ENCODE measurements at regions not wholly inside any gene's neighbourhood (a gene's known extent, or its start where the extent isn't known, plus 50 kb on each side); places are given as distances from the start of the nearest gene placed in this dataset.
"Not testable (repeated sequence)": the region's sequence is repeated elsewhere in the genome, so short reads cannot be mapped to it uniquely, and the experiment has no call there.

GRCh38 chr6:139448051-139448649 is 73.7 kb upstream of the CITED2 start:
- Histone ChIP-seq H3K36me3 (ENCODE audit: control insufficient read depth, insufficient read depth, low read length, severe bottlenecking) (no peaks in the 10 kb centered on the region), H3K9ac (ENCODE audit: low read length) (no peak overlapping the region), H3K4me1 (ENCODE audit: control insufficient read depth, insufficient read depth, low read length) (peaks cover 8% of the 10 kb centered on the region), H3K4me3 (ENCODE audit: low read length) (no peak overlapping the region), H3K9me3 (ENCODE audit: control insufficient read depth, low read length) (no peaks in the 10 kb centered on the region), H3K27me3 (replicated peaks; ENCODE audit: control insufficient read depth, insufficient read depth, low read length) (no peaks in the 10 kb centered on the region)
- DNase-seq (ENCODE audit: low read depth), result no peak

DNA sequence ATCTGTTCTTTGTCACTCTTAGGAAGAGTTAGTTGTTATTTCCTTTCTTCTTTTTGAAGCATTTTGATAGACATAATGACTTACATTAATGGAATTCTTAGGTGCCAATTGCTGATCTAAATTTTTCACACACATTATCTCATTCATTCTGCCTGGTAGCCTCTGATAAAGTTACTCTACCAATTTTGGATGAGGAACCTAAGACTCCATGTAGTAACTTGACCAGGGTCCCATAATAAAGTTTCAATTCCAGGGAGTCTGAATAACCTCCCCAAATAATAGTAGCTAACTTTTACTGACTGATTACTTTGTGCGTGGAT is 73.2 kb upstream of the CITED2 start:
- no peak for DNase-seq (ENCODE audit: low read depth)
- Histone ChIP-seq H3K4me1 (ENCODE audit: control insufficient read depth, insufficient read depth, low read length) (peaks cover 8% of the 10 kb centered on the region), H3K36me3 (ENCODE audit: control insufficient read depth, insufficient read depth, low read length, severe bottlenecking) (no peaks in the 10 kb centered on the region), H3K27me3 (replicated peaks; ENCODE audit: control insufficient read depth, insufficient read depth, low read length) (no peaks in the 10 kb centered on the region), H3K9ac (ENCODE audit: low read length) (no peak overlapping the region), H3K9me3 (ENCODE audit: control insufficient read depth, low read length) (no peaks in the 10 kb centered on the region), H3K4me3 (ENCODE audit: low read length) (no peak overlapping the region)

GRCh38 chr6:139446768-139447655 is 72.6 kb upstream of the CITED2 start:
- no peaks in the 10 kb centered on the region for H3K27me3 ChIP-seq (replicated peaks; ENCODE audit: control insufficient read depth, insufficient read depth, low read length)
- H3K36me3 ChIP-seq (ENCODE audit: control insufficient read depth, insufficient read depth, low read length, severe bottlenecking), result no peaks in the 10 kb centered on the region
- no peak overlapping the region for H3K9ac ChIP-seq (ENCODE audit: low read length)
- H3K9me3 ChIP-seq (ENCODE audit: control insufficient read depth, low read length), result no peaks in the 10 kb centered on the region
- no peak overlapping the region for H3K4me3 ChIP-seq (ENCODE audit: low read length)
- H3K4me1 ChIP-seq (ENCODE audit: control insufficient read depth, insufficient read depth, low read length), result peaks cover 8% of the 10 kb centered on the region
- no peak for DNase-seq (ENCODE audit: low read depth)

- DNase-seq (ENCODE audit: low read depth), result no peak
- H3K27me3 ChIP-seq (replicated peaks; ENCODE audit: control insufficient read depth, insufficient read depth, low read length), result no peaks in the 10 kb centered on the region
These were observed 71.8 kb upstream of the CITED2 start for GRCh38 chr6:139446138-139446715.

DNA sequence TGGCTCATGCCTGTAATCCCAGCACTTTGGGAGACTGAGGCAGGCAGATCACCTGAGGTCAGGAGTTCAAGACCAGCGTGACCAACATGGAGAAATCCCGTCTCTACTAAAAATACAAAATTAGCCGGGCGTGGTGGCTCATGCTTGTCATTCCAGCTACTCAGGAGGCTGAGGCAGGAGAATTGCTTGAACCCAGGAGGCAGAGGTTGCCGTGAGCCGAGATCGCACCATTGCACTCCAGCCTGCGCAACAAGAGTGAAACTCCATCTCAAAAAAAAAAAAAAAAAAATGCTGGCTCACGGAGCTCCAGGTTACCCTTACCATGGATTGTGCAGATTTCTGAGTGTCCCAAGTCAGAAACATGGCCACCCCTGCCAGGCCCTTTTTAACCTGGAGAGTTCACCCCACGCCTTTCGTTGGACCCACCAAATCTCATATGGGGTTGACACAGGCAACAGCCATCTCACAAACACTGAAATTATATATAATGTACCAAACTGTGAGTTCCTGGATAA is 69.9 kb upstream of the CITED2 start:
- H3K9ac ChIP-seq (ENCODE audit: low read length); H3K4me1 ChIP-seq (ENCODE audit: control insufficient read depth, insufficient read depth, low read length); H3K4me3 ChIP-seq (ENCODE audit: low read length); H3K27me3 ChIP-seq (replicated peaks; ENCODE audit: control insufficient read depth, insufficient read depth, low read length); DNase-seq (ENCODE audit: low read depth); H3K36me3 ChIP-seq (ENCODE audit: control insufficient read depth, insufficient read depth, low read length, severe bottlenecking); H3K9me3 ChIP-seq (ENCODE audit: control insufficient read depth, low read length): not testable (repeated sequence)

More at GRCh38 chr6:139446138-139446715, 71.8 kb upstream of the CITED2 start:
- Histone ChIP-seq H3K4me3 (ENCODE audit: low read length) (no peak overlapping the region), H3K9me3 (ENCODE audit: control insufficient read depth, low read length) (no peaks in the 10 kb centered on the region), H3K36me3 (ENCODE audit: control insufficient read depth, insufficient read depth, low read length, severe bottlenecking) (no peaks in the 10 kb centered on the region), H3K9ac (ENCODE audit: low read length) (no peak overlapping the region), H3K4me1 (ENCODE audit: control insufficient read depth, insufficient read depth, low read length) (peaks cover 8% of the 10 kb centered on the region)

DNA sequence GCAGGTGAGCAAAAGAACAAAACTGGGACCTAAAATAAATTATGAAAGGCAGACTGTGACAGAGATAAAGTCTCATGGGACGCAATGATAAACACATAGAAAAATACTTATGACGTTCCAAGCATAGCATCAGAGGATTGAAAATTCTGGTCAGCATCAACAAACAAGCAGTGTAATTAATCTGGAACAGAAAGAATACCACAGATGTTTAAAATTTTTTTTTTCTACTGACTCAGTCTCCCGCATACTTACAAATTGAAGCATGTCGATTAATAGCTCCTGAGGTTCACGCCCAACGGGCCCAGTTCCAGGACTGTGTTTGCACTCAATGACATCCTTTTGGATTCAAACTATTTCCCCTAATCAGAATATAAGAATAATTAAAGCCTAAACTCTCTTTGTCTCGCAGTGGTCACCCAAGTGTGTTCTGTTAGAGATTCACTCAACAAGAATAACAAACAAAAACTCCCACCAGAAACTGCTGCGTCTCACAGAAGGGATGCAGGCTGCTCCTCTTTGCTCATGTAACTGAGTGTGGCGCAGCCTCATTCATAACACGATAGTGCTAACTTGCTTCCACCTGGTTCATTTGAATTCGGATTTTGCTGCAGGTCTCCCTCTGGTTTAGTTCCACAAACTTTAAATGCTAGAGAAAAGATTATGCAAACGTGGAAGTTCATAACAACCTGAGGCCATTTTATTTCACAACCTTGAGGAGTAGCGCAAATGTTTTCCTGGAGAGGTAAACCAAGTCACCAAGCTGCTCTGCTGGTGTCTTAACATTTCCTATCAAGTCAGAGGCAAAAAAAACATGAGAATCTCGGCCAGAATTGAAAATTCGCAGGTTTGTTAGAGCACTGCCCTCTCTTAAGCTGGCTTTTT is 69.0 kb upstream of the CITED2 start:
- H3K27me3 ChIP-seq (replicated peaks; ENCODE audit: control insufficient read depth, insufficient read depth, low read length), result no peaks in the 10 kb centered on the region
- H3K4me3 ChIP-seq (ENCODE audit: low read length), result no peak overlapping the region
- H3K36me3 ChIP-seq (ENCODE audit: control insufficient read depth, insufficient read depth, low read length, severe bottlenecking), result no peaks in the 10 kb centered on the region
- H3K9me3 ChIP-seq (ENCODE audit: control insufficient read depth, low read length), result no peaks in the 10 kb centered on the region
- H3K9ac ChIP-seq (ENCODE audit: low read length), result no peak overlapping the region
- DNase-seq (ENCODE audit: low read depth), result peak; percentile 32
- no peaks in the 10 kb centered on the region for H3K4me1 ChIP-seq (ENCODE audit: control insufficient read depth, insufficient read depth, low read length)

- Histone ChIP-seq H3K9ac (ENCODE audit: low read length) (no peak overlapping the region), H3K4me1 (ENCODE audit: control insufficient read depth, insufficient read depth, low read length) (no peaks in the 10 kb centered on the region), H3K4me3 (ENCODE audit: low read length) (no peak overlapping the region), H3K9me3 (ENCODE audit: control insufficient read depth, low read length) (no peaks in the 10 kb centered on the region), H3K27me3 (replicated peaks; ENCODE audit: control insufficient read depth, insufficient read depth, low read length) (no peaks in the 10 kb centered on the region), H3K36me3 (ENCODE audit: control insufficient read depth, insufficient read depth, low read length, severe bottlenecking) (no peaks in the 10 kb centered on the region)
- no peak for DNase-seq (ENCODE audit: low read depth)
These were observed 67.8 kb upstream of the CITED2 start for GRCh38 chr6:139442188-139442671.

DNA sequence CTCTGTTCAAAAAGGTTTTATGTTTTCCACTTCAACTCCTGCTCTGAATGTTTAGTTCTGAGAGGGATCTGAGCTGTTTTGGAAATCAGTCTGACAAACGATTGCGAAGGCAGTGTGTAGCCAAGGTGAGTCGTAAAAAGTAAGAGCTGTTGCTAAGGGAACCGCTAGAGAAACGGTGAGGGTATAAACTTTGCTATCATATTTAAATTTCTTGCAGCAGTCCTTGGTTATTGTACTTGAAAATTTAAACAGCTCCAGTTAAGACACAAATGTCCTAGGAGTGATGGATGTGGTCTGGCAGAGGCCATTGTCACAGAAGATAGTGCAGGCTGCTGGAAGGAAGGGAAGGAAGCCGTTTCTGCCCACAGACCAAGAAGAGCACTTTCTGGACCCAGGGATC is 64.9 kb upstream of the CITED2 start:
- DNase-seq (ENCODE audit: low read depth), result no peak
- H3K9me3 ChIP-seq (ENCODE audit: control insufficient read depth, low read length), result no peaks in the 10 kb centered on the region
- no peaks in the 10 kb centered on the region for H3K27me3 ChIP-seq (replicated peaks; ENCODE audit: control insufficient read depth, insufficient read depth, low read length)
- H3K9ac ChIP-seq (ENCODE audit: low read length), result no peak overlapping the region
- H3K4me1 ChIP-seq (ENCODE audit: control insufficient read depth, insufficient read depth, low read length), result no peaks in the 10 kb centered on the region
- no peaks in the 10 kb centered on the region for H3K36me3 ChIP-seq (ENCODE audit: control insufficient read depth, insufficient read depth, low read length, severe bottlenecking)
- H3K4me3 ChIP-seq (ENCODE audit: low read length), result no peak overlapping the region

DNA sequence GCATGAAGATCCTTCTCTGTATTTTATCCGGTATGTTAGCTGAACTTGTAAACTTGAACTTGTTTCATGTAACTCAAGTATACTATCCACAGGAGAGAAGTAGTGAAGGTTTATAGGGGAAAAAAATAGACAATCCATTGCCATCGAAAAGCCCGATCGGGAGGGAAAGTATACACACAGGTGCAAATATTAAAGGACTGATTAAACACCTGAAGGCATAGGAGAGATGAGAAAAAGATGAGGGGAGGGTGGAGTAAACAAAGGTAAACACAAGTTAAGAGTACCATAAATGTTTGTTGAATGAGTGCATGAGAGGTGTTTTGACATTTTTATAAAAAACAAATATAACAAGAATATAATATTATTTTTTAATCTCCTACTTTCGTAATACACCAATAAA is 64.3 kb upstream of the CITED2 start:
- Histone ChIP-seq H3K36me3 (ENCODE audit: control insufficient read depth, insufficient read depth, low read length, severe bottlenecking) (no peaks in the 10 kb centered on the region), H3K4me1 (ENCODE audit: control insufficient read depth, insufficient read depth, low read length) (peaks cover under 1% of the 10 kb centered on the region), H3K9me3 (ENCODE audit: control insufficient read depth, low read length) (no peaks in the 10 kb centered on the region), H3K4me3 (ENCODE audit: low read length) (no peak overlapping the region), H3K27me3 (replicated peaks; ENCODE audit: control insufficient read depth, insufficient read depth, low read length) (no peaks in the 10 kb centered on the region), H3K9ac (ENCODE audit: low read length) (no peak overlapping the region)
- DNase-seq (ENCODE audit: low read depth), result no peak

DNA sequence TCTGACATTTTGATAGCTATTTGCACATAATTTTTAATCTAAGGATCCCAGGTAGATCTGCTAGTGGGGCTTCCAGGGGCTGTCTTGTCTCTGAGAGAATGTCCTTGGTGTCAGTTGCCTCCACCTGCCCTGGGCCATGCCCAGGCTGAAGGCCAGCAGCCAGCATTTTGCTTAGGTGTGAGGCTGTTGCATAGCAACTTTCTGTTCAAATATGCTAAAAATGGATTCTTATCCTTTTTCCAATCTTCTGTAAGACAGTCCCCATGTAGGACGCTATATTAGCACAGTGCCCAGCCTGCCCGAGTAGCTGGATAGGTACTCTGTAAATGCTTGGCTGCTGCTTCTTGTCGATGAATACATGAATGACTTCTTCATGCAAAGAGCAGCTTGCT is 62.5 kb upstream of the CITED2 start:
- Histone ChIP-seq H3K4me1 (ENCODE audit: control insufficient read depth, insufficient read depth, low read length) (peaks cover 7% of the 10 kb centered on the region), H3K27me3 (replicated peaks; ENCODE audit: control insufficient read depth, insufficient read depth, low read length) (no peaks in the 10 kb centered on the region), H3K9ac (ENCODE audit: low read length) (no peak overlapping the region), H3K36me3 (ENCODE audit: control insufficient read depth, insufficient read depth, low read length, severe bottlenecking) (no peaks in the 10 kb centered on the region), H3K4me3 (ENCODE audit: low read length) (no peak overlapping the region), H3K9me3 (ENCODE audit: control insufficient read depth, low read length) (no peaks in the 10 kb centered on the region)
- DNase-seq (ENCODE audit: low read depth), result no peak

Measured in adipocyte (in vitro differentiated cells).